SU-DHL-6 (cell line): ENCODE measurements at regions not wholly inside any gene's neighbourhood (a gene's known extent, or its start where the extent isn't known, plus 50 kb on each side); places are given as distances from the start of the nearest gene placed in this dataset.
"Not testable (repeated sequence)": the region's sequence is repeated elsewhere in the genome, so short reads cannot be mapped to it uniquely, and the experiment has no call there.

ENCODE experiments used
- CTCF ChIP-seq: fragments of 200-600 bp; sonication (generic); IDR thresholded peaks from one replicate; pipeline ENCODE4 v1.5.1; 2017; ENCODE audit warnings: antibody characterized with exemption, mild to moderate bottlenecking, low read length, moderate library complexity; ENCODE audit not compliant: insufficient read depth, poor library complexity, severe bottlenecking
- EZH2phosphoT487 ChIP-seq: fragments of 200-600 bp; sonication (generic), shearing (Covaris generic); conservative IDR thresholded peaks from 2 replicates; pipeline ENCODE4 v1.6.1; 2018; ENCODE audit warnings: mild to moderate bottlenecking, antibody characterized with exemption, low read length, moderate library complexity, mixed read lengths

- not testable (repeated sequence) for TF ChIP-seq CTCF, EZH2phosphoT487
Observed at GRCh38 chr2:7441841-7442240, 524.6 kb downstream of the RNF144A start.
